ENCODE measurements at regions not wholly inside any gene's neighbourhood (a gene's known extent, or its start where the extent isn't known, plus 50 kb on each side); places are given as distances from the start of the nearest gene placed in this dataset.
A peak's percentile ranks its signal among the peaks of the same experiment; 100 is the strongest.

DNA sequence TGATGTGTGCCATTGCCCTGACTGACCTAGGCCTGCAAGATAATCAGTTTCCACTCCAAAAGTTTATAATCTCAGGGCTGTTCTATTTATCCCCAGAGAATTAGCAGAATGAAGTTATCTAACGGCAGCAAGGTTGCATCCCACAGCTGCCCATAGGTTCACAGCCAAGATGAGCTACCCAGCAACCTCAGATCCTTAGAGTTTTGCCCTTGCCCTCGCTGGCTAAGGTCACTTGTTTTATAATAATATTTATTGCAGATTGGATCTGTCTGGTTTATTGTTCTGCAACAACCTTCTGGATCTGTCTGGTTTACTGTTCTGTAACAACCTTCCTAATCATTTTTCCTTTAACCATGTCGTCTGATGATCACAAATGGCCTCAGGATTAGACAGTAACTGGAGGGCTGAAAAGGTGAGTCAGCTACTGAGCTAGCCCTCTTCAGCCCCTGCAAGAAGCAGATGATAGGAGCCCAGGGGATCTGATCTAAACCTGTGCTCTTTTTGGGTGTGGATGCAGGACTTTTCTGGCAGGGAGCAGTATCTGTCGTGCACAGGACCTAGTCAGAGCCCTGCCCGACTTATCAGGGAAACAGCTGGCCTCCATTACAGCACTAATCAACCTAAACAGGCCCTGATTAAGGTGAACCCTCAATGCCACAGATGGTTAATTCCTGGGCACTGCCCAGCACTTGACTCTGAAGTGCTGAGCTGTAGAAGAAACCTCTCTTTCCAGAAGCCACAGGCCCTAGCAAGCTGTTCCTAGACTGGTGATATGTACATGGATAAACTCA, 642.9 kb upstream of the KIRREL3 start:
- no peak for DNase-seq (ENCODE audit: low spot score)

DNA sequence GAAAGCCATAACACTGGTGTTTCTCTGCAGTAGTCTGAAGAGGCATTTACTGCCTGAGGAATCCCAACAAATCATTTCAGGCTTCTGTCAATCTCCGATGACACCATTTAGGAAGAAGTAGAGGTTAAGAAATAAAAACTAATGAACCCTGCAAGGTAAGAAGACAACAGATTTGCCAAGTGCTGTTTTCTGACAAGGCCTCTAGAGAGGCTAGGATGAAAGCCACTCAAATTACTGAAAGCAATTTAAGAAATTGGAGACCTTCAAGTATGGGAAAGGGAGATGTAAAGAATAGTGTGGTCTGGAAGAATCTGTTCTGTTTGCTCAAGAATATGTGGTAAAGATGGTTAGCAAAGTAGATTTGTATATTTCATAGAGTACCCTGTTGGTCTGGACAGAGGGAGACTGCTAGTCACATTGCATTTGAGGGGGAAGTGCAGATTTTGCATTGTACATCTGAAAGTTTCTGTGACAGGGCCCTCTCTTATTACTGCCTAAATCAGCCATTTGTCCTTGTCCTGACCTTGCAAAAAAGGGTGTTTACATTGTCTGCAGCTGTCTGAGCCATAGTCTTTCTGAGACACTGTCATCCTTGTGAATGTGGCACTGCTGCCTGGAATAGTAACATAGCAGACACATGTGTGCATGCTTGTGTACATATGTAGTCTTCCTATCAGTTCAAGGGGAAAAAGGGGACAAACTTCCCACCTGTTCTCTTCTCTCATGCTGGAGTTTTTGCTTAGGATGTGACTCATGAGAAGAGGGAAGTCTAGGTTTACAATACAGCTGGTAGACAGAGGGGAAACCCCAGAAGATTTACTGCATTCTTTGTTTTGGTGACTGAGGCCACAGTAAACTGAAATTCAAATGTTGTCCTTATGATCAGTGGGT, 640.2 kb upstream of the KIRREL3 start:
- no peak for DNase-seq (ENCODE audit: low spot score)

GRCh38 chr11:127639916-127640315, 639.3 kb upstream of the KIRREL3 start:
- no peak for DNase-seq (ENCODE audit: low spot score)

GRCh38 chr11:127632976-127633680, 632.6 kb upstream of the KIRREL3 start:
- no peak for DNase-seq (ENCODE audit: low spot score)

DNA sequence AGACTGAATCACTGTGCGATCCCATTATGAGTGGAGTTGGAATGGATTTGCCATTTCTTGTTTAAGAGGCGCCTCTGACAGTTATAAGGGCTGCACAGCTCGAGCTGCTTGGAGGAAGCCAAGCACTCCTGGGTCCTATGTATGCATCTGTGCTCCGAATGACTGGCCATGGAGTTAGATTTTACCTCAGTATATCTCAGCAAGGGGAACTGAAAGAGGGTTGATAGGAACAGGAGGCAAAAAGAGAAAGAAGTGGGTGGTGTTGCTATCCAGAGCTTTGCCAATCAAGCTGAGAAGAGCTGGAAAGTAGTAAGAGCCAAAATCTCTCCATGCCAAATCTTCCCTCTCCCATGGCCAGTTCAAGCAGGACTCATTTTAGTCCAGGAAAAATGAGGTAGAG, 632.0 kb upstream of the KIRREL3 start:
- DNase-seq (ENCODE audit: low spot score) = no peak

DNA sequence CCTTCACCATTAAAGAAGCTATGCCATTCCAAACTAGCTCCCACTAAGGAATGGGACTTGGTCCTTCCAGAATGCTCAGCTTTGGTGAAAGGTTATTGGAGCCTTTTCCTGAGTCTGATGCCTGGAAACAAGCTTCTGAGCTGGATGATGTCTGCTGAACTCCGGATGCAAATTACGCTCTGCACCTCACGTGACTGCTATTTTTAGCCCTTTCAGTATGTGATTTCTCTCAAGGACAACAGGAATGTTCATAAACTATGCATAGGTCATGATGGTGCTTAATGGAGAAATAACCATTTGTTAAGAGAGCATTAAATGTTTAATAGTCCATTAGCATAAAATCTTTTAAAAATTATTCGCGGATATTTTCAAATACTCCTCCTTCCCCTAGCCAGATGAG, 631.4 kb upstream of the KIRREL3 start:
- DNase-seq (ENCODE audit: low spot score) = no peak

DNA sequence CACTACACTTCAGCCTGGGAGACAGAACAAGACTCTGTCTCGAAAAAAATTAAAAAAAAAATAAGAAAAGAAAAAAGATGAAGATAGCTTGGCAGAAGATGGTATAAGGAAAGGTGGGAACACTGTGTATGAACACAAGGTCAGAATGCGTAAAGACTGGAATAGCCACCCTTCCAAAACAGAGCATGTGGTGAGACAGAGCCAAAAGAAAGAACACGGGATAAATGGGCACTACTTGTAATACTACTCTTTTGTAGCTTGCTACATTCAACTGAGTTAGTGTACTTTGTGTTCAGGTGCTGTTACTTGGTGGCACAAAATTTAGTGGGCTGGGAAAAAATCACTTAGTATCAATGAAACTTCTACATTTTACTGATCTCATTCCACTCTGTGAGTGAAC, 628.6 kb upstream of the KIRREL3 start:
- no peak for DNase-seq (ENCODE audit: low spot score)

- no peak for DNase-seq (ENCODE audit: low spot score)
Observed at GRCh38 chr11:127628458-127628785, 627.9 kb upstream of the KIRREL3 start.

DNA sequence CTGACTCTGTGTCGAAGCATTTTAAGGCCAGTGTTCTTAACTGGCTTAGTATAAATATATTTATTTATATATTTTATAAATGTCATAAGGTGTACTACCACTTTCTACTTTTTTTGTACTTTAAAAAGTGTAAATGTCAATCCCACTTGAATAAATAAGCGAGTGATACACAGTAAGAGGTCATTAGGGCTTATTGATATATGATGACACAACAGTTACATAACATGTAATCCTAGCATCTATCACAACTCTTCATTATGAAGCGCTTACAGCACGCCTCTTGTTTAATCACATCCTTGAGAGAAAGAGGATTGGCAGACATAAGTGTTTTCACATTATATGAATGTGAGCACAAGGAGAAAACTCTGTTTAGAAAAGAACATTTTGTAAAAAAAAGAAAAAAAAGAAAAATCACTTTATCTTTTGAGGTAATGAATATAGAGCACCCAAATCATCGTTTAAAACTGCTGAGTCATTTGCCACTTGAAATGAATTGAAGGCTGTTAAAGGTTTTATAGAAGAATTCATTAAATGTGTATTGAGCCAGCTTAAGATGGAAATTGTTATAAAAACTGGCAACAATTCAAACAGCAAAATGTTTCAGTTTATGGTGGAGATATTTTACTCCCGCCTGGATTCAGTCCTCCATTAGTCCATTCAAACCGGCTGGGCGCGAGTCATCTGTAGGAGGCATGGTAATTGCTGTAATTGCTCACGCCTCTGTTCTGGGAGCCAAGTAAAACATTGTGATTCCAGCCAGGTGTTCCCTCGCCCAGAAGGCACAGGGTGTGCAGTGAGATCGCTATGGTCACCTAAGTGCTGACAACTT, 627.3 kb upstream of the KIRREL3 start:
- DNase-seq (ENCODE audit: low spot score) = no peak

DNA sequence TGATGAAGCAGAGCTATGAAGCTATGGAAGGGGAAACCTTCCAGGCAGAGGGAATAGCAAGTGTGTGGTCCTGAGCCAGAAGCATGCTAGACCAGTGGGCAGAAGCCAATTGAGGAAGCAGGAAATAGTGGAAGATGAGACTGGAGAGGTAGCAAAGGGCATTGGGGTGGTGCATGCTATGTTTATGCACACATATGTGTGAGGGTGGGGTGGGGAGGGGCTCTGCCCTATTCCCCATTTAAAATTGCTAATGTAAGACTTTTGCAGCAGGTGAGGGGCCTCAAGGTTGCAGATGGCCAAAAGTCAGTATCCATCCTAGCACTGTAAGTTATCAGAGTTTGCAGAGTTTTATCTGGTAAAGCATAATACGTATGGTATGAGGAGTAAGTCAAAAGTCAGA, 626.6 kb upstream of the KIRREL3 start:
- DNase-seq (ENCODE audit: low spot score) = no peak

GRCh38 chr11:127625402-127625801, 624.8 kb upstream of the KIRREL3 start:
- DNase-seq (ENCODE audit: low spot score) = no peak

- peak; percentile 9 for DNase-seq (ENCODE audit: low spot score)
Observed at GRCh38 chr11:127624306-127624856, 623.8 kb upstream of the KIRREL3 start.

GRCh38 chr11:127622686-127623085, 622.1 kb upstream of the KIRREL3 start:
- no peak for DNase-seq (ENCODE audit: low spot score)

- no peak for DNase-seq (ENCODE audit: low spot score)
Observed at GRCh38 chr11:127620671-127621070, 620.1 kb upstream of the KIRREL3 start.

DNA sequence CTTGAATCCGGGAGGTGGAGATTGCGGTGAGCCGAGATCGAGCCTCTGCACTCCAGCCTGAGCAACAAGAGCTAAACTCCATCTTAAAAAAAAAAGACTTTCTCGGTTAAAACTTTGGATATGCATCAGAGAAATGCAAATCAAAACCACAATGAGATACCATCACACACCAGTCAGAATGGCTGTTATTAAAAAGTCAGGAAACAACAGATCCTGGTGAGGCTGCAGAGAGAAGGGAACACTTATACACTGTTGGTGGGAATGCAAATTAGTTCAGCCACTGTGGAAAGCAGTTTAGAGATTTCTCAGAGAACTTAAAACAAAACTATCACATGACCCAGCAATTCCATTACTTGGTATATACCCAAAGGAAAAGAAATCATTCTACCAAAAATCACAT, 619.4 kb upstream of the KIRREL3 start:
- DNase-seq (ENCODE audit: low spot score) = no peak

DNA sequence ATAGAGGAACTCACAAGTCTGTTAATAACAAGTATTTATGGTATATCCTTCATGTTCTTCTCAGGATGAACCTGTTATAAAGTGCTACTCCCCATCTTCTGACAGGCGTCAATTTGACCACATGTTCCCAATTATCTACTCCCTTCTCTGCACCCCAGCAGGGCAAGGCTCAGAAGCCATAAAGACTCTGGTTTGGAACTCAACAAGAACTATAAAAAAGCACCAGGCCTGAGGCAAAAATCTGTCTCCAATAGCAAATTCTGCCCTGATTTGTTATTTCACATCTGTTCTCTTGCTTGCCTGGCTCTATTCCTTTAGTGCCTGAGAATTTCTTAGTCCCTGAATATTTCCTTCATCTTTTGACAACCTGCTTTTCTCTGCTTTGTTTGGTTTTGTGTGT, 618.2 kb upstream of the KIRREL3 start:
- DNase-seq (ENCODE audit: low spot score) = no peak

- DNase-seq (ENCODE audit: low spot score) = no peak
Observed at GRCh38 chr11:127616158-127616557, 615.6 kb upstream of the KIRREL3 start.

DNA sequence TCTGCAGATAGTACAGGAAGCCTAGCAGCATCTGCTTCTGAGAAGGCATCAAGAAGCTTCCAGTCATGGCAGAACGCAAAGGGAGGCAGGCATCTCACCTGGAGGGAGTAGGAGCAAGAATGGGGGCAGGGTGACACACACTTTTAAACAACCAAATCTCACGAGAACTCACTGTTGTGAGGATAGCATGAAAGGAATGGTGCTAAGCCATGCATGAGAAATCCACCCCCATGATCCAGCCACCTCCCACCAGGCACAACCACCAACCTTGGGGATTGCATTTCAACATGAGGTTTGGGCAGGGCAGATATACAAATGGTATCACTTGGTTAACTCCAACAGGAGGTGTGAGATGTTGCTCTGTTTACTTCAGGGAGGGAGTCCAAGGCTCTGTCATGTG, 612.0 kb upstream of the KIRREL3 start:
- no peak for DNase-seq (ENCODE audit: low spot score)

DNA sequence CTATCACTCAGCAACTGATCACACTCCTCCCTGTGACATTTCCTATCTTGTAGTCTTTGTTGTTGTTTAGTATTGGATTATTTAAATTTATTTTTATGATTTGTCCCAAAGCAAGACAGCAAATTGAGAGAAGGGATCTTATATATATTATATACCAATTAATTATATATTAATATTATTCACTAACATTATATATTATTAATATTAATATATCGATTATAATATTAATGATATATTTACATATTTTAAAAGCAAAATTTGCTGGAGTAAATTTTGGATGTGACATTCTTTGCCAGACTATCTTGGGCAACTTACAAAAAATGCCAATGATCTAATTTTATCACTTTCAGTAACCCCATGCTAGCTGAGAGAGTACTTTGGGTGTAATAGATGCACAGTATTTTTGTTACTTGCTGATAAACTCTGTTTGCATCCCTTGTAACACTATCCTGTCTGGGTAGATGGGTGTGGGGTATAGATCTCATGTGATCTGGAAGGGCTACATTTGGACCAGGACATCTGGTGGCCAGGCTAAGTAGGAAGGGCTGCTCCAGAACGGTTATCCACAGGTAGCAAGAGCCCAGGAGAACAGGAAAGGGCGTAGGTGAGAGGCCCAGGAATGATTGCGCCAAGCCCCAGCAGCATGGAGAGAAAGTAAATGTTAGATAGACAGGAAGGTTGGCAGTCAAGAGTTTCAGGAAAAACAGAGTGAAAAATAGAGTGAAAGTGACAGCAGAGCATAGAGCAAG, 608.6 kb upstream of the KIRREL3 start:
- no peak for DNase-seq (ENCODE audit: low spot score)

- no peak for DNase-seq (ENCODE audit: low spot score)
Observed at GRCh38 chr11:127607487-127608085, 607.0 kb upstream of the KIRREL3 start.

Data from AG08396 (cell line).